ENCODE measurements at regions not wholly inside any gene's neighbourhood (a gene's known extent, or its start where the extent isn't known, plus 50 kb on each side); places are given as distances from the start of the nearest gene placed in this dataset.

DNA sequence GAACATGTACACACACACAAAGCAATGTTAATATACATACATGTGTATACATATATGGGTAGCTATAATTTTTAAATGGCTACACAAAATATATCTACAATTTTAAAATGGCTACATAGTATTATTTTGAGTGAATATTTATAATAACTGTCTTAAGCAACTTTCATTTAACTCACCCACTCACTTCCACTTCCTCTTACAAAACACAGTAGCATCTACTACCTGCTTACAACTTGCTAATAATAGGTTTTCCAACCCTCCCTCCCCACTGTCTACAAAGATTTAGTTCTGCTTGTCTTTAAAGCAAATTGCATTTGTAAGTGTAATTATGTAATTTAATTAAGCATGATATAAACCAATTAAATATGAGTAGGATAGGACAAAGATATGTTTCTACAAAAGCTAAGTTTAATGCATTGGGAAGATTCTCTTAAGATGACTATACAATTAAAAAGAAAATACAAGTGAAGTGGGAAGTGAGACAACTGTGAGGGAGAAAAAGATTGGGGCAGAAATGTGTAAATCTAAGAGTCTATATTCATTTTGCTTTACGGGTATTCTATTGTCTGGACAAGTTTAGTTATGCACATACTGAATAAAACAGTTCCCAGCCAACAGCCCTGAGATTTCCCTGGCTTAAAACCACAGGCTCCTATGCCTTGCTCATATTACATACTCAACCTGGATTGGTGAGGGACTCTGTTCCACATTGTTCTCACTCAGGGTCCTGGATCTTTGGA is 583.1 kb downstream of the EFNB2 start (continued):
- TF ChIP-seq, protein P1, sequence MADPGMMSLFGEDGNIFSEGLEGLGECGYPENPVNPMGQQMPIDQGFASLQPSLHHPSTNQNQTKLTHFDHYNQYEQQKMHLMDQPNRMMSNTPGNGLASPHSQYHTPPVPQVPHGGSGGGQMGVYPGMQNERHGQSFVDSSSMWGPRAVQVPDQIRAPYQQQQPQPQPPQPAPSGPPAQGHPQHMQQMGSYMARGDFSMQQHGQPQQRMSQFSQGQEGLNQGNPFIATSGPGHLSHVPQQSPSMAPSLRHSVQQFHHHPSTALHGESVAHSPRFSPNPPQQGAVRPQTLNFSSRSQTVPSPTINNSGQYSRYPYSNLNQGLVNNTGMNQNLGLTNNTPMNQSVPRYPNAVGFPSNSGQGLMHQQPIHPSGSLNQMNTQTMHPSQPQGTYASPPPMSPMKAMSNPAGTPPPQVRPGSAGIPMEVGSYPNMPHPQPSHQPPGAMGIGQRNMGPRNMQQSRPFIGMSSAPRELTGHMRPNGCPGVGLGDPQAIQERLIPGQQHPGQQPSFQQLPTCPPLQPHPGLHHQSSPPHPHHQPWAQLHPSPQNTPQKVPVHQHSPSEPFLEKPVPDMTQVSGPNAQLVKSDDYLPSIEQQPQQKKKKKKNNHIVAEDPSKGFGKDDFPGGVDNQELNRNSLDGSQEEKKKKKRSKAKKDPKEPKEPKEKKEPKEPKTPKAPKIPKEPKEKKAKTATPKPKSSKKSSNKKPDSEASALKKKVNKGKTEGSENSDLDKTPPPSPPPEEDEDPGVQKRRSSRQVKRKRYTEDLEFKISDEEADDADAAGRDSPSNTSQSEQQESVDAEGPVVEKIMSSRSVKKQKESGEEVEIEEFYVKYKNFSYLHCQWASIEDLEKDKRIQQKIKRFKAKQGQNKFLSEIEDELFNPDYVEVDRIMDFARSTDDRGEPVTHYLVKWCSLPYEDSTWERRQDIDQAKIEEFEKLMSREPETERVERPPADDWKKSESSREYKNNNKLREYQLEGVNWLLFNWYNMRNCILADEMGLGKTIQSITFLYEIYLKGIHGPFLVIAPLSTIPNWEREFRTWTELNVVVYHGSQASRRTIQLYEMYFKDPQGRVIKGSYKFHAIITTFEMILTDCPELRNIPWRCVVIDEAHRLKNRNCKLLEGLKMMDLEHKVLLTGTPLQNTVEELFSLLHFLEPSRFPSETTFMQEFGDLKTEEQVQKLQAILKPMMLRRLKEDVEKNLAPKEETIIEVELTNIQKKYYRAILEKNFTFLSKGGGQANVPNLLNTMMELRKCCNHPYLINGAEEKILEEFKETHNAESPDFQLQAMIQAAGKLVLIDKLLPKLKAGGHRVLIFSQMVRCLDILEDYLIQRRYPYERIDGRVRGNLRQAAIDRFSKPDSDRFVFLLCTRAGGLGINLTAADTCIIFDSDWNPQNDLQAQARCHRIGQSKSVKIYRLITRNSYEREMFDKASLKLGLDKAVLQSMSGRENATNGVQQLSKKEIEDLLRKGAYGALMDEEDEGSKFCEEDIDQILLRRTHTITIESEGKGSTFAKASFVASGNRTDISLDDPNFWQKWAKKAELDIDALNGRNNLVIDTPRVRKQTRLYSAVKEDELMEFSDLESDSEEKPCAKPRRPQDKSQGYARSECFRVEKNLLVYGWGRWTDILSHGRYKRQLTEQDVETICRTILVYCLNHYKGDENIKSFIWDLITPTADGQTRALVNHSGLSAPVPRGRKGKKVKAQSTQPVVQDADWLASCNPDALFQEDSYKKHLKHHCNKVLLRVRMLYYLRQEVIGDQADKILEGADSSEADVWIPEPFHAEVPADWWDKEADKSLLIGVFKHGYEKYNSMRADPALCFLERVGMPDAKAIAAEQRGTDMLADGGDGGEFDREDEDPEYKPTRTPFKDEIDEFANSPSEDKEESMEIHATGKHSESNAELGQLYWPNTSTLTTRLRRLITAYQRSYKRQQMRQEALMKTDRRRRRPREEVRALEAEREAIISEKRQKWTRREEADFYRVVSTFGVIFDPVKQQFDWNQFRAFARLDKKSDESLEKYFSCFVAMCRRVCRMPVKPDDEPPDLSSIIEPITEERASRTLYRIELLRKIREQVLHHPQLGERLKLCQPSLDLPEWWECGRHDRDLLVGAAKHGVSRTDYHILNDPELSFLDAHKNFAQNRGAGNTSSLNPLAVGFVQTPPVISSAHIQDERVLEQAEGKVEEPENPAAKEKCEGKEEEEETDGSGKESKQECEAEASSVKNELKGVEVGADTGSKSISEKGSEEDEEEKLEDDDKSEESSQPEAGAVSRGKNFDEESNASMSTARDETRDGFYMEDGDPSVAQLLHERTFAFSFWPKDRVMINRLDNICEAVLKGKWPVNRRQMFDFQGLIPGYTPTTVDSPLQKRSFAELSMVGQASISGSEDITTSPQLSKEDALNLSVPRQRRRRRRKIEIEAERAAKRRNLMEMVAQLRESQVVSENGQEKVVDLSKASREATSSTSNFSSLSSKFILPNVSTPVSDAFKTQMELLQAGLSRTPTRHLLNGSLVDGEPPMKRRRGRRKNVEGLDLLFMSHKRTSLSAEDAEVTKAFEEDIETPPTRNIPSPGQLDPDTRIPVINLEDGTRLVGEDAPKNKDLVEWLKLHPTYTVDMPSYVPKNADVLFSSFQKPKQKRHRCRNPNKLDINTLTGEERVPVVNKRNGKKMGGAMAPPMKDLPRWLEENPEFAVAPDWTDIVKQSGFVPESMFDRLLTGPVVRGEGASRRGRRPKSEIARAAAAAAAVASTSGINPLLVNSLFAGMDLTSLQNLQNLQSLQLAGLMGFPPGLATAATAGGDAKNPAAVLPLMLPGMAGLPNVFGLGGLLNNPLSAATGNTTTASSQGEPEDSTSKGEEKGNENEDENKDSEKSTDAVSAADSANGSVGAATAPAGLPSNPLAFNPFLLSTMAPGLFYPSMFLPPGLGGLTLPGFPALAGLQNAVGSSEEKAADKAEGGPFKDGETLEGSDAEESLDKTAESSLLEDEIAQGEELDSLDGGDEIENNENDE (IDR thresholded peaks at IDR 0.05; ENCODE audit: insufficient replicate concordance, low read length) = no peak
- TF ChIP-seq RNF2 (IDR thresholded peaks at IDR 0.05; ENCODE audit: borderline replicate concordance, low read depth, low read length, missing control alignments, poor library complexity, severe bottlenecking) = no peak
- TF ChIP-seq SAP30 (IDR thresholded peaks at IDR 0.05; ENCODE audit: insufficient read depth, insufficient replicate concordance, low read length) = no peak
- no peak for TF ChIP-seq JUND (IDR thresholded peaks at IDR 0.05; ENCODE audit: low read length)
- no peak for TF ChIP-seq CBX8 (IDR thresholded peaks at IDR 0.05; ENCODE audit: borderline replicate concordance, low read depth, low read length)
- no peak for TF ChIP-seq KDM1A (IDR thresholded peaks at IDR 0.05; ENCODE audit: borderline replicate concordance, low read length)
- TF ChIP-seq CREB1 (IDR thresholded peaks at IDR 0.05) = no peak
- TF ChIP-seq, protein P2, sequence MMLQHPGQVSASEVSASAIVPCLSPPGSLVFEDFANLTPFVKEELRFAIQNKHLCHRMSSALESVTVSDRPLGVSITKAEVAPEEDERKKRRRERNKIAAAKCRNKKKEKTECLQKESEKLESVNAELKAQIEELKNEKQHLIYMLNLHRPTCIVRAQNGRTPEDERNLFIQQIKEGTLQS (IDR thresholded peaks at IDR 0.05; ENCODE audit: insufficient read depth, low read depth, low read length) = no peak
- TF ChIP-seq SUZ12 (IDR thresholded peaks at IDR 0.05; ENCODE audit: low read length) = no peak
- no peak for TF ChIP-seq CHD1 (IDR thresholded peaks at IDR 0.05; ENCODE audit: low read depth, low read length)
